Islet precursor cell (in vitro differentiated cells): ENCODE measurements at regions not wholly inside any gene's neighbourhood (a gene's known extent, or its start where the extent isn't known, plus 50 kb on each side); places are given as distances from the start of the nearest gene placed in this dataset.
"Not testable (repeated sequence)": the region's sequence is repeated elsewhere in the genome, so short reads cannot be mapped to it uniquely, and the experiment has no call there.

Experiments
- DNase-seq: peaks from one replicate; pipeline ENCODE4 v3.0.0-alpha.2; 2018

- not testable (repeated sequence) for DNase-seq
Observed at GRCh38 chr20:47845382-47845977, 60.2 kb upstream of the SULF2 start.

DNA sequence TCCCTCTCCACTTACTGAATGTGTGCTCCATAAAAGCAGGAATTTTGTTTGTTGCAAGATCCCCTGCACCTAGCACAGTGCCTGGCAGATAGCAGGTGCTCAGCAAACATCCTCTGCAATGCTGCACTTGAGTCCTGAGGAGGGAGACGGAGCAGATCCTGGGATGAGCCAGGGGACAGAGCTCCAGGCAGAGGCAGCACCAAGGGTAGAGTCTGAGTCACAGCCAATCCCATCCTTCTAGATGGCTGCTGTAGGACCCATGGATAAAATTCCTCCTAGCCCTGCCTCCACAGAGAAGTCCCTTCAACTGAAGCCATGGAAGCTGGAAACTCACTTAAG, 59.3 kb upstream of the SULF2 start:
- DNase-seq = peak; percentile 77

DNA sequence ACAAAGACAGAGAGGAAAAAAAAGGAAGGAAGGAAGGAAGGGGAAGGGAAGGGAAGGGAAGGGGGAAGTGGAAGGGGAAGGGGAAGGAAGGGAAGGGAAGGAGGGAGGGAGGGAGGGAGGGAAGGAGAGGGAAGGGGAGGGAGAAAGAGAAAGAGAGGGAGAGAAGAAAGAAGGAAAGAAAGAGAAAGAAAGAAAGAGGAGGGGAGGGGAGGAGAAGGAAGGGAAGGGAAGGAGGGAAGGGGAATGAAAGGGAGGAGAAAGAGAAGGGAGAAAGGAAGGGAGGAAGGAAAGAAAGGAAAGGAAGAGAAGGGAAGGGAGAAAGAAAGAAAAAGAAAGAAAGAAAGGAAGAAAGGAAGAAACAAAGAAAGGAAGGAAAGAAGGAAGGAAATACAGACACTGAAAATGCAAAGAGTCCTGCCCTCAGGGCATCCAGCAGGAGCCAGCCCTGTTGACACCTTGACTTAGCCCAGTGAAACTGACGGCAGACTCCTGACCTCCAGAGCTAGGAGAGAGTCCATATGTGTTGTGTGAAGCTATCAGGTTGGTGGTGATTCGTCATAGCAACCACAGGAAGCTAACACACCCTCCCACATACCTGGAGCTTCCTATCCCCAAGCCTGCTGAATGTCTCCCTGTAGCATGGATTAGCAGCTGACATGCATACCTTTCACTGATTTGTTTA, 58.7 kb upstream of the SULF2 start:
- peak; percentile 90 for DNase-seq

DNA sequence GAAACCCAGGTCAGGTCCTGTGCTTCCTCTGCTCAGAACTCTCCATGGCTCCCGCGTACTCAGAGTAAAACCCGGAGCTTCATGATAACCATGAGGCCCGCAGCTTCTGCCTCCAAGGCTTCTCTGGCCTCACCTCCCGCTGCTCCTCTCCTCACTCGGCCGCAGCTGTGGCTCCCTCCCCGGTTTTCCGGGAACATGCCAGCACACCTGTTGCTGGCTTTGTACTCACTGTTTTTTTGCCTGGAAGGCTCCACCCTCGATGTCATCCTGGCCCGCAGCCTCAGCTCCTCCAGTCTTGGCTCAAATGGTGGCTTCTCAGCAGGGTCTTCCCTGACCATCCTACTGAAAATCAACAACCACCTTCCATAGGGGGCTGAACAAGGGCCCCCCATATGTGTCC, 57.7 kb upstream of the SULF2 start:
- DNase-seq = not testable (repeated sequence)

- DNase-seq = not testable (repeated sequence)
Observed at GRCh38 chr20:47842004-47842403, 56.7 kb upstream of the SULF2 start.

- not testable (repeated sequence) for DNase-seq
Observed at GRCh38 chr20:47836256-47836817, 51.1 kb upstream of the SULF2 start.
